ENCODE measurements at regions not wholly inside any gene's neighbourhood (a gene's known extent, or its start where the extent isn't known, plus 50 kb on each side); places are given as distances from the start of the nearest gene placed in this dataset.

DNA sequence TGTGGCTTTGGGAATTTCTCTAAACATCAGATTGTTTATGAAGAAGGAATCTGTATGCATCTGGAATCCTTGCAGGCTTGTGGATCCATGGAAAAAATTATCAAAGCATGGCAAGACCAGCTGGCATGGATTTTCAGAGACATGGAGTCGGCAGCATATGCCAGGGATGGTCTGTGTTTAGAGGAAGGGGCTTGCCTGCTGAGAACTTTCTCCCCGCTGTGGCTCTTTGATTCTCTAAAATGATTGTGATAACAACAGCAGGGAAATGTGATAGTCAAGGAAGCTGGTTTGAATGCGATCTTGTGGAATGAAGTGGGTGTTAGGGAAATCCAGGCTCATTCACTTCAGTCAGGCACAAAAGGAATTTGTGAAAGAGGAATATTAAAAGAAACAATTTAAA lies 245.7 kb upstream of the THRB start:
- Histone ChIP-seq H3K36me3 (ENCODE audit: control insufficient read depth, insufficient read depth, low read length) (no peaks in the 10 kb centered on the region), H3K27me3 (ENCODE audit: control insufficient read depth, insufficient read depth, low read length) (no peaks in the 10 kb centered on the region), H3K4me3 (ENCODE audit: low read length) (no peak overlapping the region), H3K27ac (ENCODE audit: low read length) (no peak overlapping the region), H3K9me3 (ENCODE audit: control insufficient read depth, insufficient read depth, low read length) (no peaks in the 10 kb centered on the region), H3K4me1 (ENCODE audit: control insufficient read depth, insufficient read depth, low read length) (peaks cover 1% of the 10 kb centered on the region; the same call in 1 of the 2 replicates)
- no peak for DNase-seq (ENCODE audit: low read depth, low spot score)
- WGBS (ENCODE audit: insufficient coverage, insufficient read length): no CpG with 5 or more reads among the region's 3 CpGs

DNA sequence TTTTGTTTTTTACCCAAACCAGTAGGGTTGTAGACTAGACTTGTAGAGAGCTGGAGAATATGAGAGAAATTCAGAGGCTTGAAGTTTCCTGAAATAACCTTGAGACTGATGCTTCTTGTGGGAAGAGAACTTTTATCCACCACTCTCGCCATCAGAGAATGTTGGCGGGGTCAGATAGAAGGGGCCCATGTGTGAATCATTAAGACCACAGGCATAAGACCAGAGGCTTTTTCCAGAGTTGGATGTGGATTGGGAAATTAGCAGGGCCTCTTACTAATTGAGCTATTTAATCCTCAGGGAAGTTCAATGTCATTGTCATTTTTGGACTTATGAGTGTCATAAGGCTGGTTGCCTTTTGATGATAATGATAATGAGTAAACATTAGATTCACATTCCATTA lies 246.9 kb upstream of the THRB start:
- H3K27ac ChIP-seq (ENCODE audit: low read length): no peak overlapping the region
- no peak for DNase-seq (ENCODE audit: low read depth, low spot score)
- H3K4me3 ChIP-seq (ENCODE audit: low read length): no peak overlapping the region
- H3K9me3 ChIP-seq (ENCODE audit: control insufficient read depth, insufficient read depth, low read length): no peaks in the 10 kb centered on the region
- no peaks in the 10 kb centered on the region for H3K36me3 ChIP-seq (ENCODE audit: control insufficient read depth, insufficient read depth, low read length)
- no CpG with 5 or more reads among the region's 2 CpGs for WGBS (ENCODE audit: insufficient coverage, insufficient read length)
- H3K27me3 ChIP-seq (ENCODE audit: control insufficient read depth, insufficient read depth, low read length): no peaks in the 10 kb centered on the region
- peaks cover 1% of the 10 kb centered on the region; the same call in 1 of the 2 replicates for H3K4me1 ChIP-seq (ENCODE audit: control insufficient read depth, insufficient read depth, low read length)

DNA sequence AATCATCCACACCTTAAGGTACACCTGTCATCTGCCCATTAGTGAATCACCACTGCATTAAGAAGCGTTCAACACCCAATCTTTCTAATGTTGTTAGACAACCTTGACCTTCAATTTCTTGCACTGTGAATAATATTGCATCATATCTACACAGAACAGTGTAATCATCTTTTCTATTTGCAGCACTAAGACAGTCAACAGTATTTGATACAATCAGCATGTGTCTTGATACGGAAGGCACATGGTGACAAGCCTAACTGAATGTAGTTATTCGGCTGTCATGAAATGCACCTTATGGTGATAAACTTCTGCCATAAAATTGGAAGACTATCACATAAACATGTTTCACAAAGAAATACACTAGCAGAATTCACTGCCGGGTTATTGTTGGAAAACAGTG lies 253.9 kb upstream of the THRB start:
- Histone ChIP-seq H3K4me3 (ENCODE audit: low read length) (no peak overlapping the region), H3K9me3 (ENCODE audit: control insufficient read depth, insufficient read depth, low read length) (no peaks in the 10 kb centered on the region), H3K36me3 (ENCODE audit: control insufficient read depth, insufficient read depth, low read length) (no peaks in the 10 kb centered on the region), H3K27me3 (ENCODE audit: control insufficient read depth, insufficient read depth, low read length) (no peaks in the 10 kb centered on the region), H3K27ac (ENCODE audit: low read length) (no peak overlapping the region), H3K4me1 (ENCODE audit: control insufficient read depth, insufficient read depth, low read length) (no peaks in the 10 kb centered on the region)
- no peak for DNase-seq (ENCODE audit: low read depth, low spot score)
- WGBS (ENCODE audit: insufficient coverage, insufficient read length): no CpG with 5 or more reads among the region's 4 CpGs

DNA sequence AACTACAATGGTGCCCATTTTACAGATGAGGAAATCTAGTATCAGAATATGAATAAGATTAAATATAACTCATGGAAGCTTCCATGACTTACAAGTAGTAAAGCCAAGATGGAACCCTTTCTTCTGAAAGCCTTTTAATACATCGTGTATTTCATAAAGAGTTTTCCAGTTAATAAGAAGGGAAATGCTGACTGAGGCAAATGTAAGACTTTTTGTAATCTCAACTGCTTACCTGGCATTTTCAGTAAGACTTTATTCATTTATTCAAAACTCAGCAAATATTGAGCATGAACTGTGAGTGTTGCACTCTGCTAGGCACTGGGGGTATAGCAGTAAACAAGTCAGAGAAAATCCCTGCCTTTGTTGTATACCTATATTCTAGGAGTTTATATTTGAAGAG lies 256.4 kb upstream of the THRB start:
- Histone ChIP-seq H3K4me3 (ENCODE audit: low read length) (no peak overlapping the region), H3K27me3 (ENCODE audit: control insufficient read depth, insufficient read depth, low read length) (no peaks in the 10 kb centered on the region)
- no CpG with 5 or more reads among the region's 1 CpG for WGBS (ENCODE audit: insufficient coverage, insufficient read length)

DNA sequence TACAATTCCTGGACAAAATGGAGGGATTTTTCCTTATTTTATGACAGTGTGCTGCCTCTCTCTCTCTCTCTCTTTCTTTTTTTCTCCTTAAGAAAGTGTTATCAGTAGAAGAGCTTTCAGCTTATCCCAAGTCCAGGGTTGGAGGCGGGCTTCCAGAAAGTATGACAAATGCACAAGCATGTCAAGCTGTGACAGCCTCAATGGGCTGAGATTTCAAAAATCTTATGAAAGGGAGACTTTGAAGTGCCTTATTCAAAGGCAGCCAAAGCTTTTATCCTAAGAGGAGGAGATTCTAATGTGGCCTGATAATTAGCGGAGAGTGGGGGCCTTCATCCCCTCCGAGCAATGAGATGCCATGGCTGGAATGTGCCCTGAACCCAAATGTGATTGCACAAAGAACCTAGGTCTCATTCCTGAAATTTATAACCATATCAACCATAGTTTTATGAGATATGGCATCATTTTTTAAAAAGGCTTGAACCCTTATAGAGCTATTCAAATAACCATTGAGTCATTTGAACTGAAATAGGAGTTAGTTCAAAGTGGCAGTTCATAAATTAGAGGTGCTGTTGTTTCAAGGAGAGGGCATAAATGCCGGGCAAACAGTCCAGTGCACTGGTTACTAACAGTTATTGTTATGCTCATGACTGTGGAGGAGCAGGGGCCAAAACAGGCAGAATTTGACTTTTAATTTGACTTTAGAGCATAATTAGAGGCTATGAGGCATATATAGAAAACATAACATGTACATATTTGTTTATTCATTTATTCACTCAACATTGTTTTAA lies 261.6 kb upstream of the THRB start:
- Histone ChIP-seq H3K27ac (ENCODE audit: low read length) (no peak overlapping the region), H3K4me1 (ENCODE audit: control insufficient read depth, insufficient read depth, low read length) (no peaks in the 10 kb centered on the region), H3K9me3 (ENCODE audit: control insufficient read depth, insufficient read depth, low read length) (no peaks in the 10 kb centered on the region), H3K36me3 (ENCODE audit: control insufficient read depth, insufficient read depth, low read length) (no peaks in the 10 kb centered on the region), H3K4me3 (ENCODE audit: low read length) (no peak overlapping the region), H3K27me3 (ENCODE audit: control insufficient read depth, insufficient read depth, low read length) (no peaks in the 10 kb centered on the region)
- WGBS (ENCODE audit: insufficient coverage, insufficient read length): no CpG with 5 or more reads among the region's 4 CpGs
- no peak for DNase-seq (ENCODE audit: low read depth, low spot score)

More for the DNA sequence above, 256.4 kb upstream of the THRB start:
- Histone ChIP-seq H3K36me3 (ENCODE audit: control insufficient read depth, insufficient read depth, low read length) (no peaks in the 10 kb centered on the region), H3K27ac (ENCODE audit: low read length) (no peak overlapping the region), H3K9me3 (ENCODE audit: control insufficient read depth, insufficient read depth, low read length) (no peaks in the 10 kb centered on the region), H3K4me1 (ENCODE audit: control insufficient read depth, insufficient read depth, low read length) (no peaks in the 10 kb centered on the region)
- no peak for DNase-seq (ENCODE audit: low read depth, low spot score)

DNA sequence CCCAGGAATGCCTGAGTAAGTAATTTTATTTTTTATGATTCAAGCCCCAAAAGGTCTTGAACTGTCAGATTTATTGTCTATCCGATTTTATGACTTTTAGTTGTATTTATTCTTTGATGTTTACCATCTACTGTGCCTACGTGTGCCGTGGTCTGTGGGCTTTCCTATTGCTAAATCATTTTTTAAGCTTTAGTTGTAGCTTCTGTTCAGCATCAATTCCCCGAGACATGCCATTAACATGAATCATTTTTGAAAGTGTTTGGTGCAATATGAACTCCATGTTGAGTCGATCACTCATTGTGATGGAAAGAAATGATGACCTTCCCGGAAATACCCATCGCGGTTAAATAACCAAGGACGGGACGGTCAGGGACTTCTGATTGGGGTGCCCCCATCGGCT lies 268.7 kb upstream of the THRB start:
- H3K27me3 ChIP-seq (ENCODE audit: control insufficient read depth, insufficient read depth, low read length): no peaks in the 10 kb centered on the region
- no peak overlapping the region for H3K4me3 ChIP-seq (ENCODE audit: low read length)
- no peaks in the 10 kb centered on the region for H3K9me3 ChIP-seq (ENCODE audit: control insufficient read depth, insufficient read depth, low read length)
- no peaks in the 10 kb centered on the region for H3K36me3 ChIP-seq (ENCODE audit: control insufficient read depth, insufficient read depth, low read length)
- H3K4me1 ChIP-seq (ENCODE audit: control insufficient read depth, insufficient read depth, low read length): no peaks in the 10 kb centered on the region
- no CpG with 5 or more reads among the region's 11 CpGs for WGBS (ENCODE audit: insufficient coverage, insufficient read length)
- H3K27ac ChIP-seq (ENCODE audit: low read length): no peak overlapping the region
- DNase-seq (ENCODE audit: low read depth, low spot score): no peak

DNA sequence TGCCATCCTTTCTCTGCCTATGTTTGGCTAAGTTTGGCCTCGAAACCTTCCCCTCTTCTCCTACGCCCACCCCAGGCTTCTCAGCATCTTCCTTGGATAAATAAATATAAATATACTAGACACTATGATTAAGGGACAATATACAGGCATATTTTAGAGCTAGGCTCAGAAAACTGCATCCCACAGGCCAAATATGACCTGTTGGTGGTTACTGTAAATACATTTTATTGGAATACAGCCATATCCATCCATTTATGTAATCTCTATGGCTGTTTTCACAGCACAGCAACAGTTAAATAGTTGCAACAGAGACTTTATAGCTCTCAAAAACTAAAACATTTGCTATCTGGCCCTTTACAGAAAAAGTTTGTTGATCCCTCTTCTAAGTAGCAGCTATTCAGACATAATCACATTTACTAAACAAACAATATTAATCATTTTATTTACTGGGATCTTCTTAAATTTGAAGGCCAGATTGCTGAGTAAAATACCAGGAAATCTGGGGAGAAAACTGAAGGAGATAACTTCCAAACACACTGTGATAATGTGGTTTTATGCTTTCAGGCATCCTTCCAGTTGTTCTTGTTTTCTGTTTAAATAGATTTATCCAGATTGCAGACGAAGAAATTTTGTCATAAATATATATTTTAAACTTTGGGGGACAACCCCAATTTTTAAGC lies 269.7 kb upstream of the THRB start:
- Histone ChIP-seq H3K27me3 (ENCODE audit: control insufficient read depth, insufficient read depth, low read length) (no peaks in the 10 kb centered on the region), H3K36me3 (ENCODE audit: control insufficient read depth, insufficient read depth, low read length) (no peaks in the 10 kb centered on the region), H3K4me3 (ENCODE audit: low read length) (no peak overlapping the region), H3K4me1 (ENCODE audit: control insufficient read depth, insufficient read depth, low read length) (no peaks in the 10 kb centered on the region), H3K27ac (ENCODE audit: low read length) (no peak overlapping the region), H3K9me3 (ENCODE audit: control insufficient read depth, insufficient read depth, low read length) (no peaks in the 10 kb centered on the region)
- no CpG with 5 or more reads among the region's 3 CpGs for WGBS (ENCODE audit: insufficient coverage, insufficient read length)
- no peak for DNase-seq (ENCODE audit: low read depth, low spot score)

DNA sequence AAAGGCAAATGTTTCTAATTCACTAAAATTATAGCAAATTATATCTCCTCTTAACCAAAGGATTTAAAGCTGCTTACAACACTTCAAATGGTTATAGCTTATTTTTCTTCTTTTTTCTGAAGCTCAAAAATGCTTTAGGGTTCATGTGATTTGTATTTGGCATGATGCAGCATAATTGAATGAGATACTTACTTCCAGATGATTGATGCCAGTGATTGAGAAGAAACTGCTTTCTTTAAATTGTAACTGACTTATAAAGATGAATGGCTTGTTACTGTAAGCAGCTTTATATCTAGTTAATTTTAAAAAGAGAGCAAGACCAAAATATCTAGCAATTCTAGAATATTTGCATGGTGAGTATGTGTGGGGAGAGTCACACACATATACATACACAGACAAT lies 270.7 kb upstream of the THRB start:
- H3K27ac ChIP-seq (ENCODE audit: low read length): no peak overlapping the region
- H3K4me3 ChIP-seq (ENCODE audit: low read length): no peak overlapping the region
- H3K36me3 ChIP-seq (ENCODE audit: control insufficient read depth, insufficient read depth, low read length): no peaks in the 10 kb centered on the region
- no peaks in the 10 kb centered on the region for H3K27me3 ChIP-seq (ENCODE audit: control insufficient read depth, insufficient read depth, low read length)
- no peaks in the 10 kb centered on the region for H3K9me3 ChIP-seq (ENCODE audit: control insufficient read depth, insufficient read depth, low read length)
- H3K4me1 ChIP-seq (ENCODE audit: control insufficient read depth, insufficient read depth, low read length): no peaks in the 10 kb centered on the region
- DNase-seq (ENCODE audit: low read depth, low spot score): no peak

DNA sequence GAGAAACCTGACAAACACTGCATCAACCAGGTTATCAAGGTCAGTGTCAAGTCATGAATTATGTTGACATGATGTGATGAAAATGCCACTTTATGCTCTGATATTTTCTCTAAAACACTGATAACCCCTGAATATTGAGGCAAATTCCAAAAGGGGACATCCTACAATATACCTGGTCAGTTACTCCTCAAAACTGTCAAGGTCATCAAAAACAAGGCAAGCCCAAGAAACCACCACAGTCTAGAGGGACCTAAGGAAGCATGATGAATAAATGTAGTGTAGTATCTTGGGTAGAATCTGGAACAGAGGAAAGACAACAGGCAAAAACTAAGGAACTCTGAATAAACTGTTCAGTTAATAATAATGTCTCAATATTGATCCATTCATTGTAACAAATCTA lies 275.3 kb upstream of the THRB start:
- no peaks in the 10 kb centered on the region for H3K9me3 ChIP-seq (ENCODE audit: control insufficient read depth, insufficient read depth, low read length)
- H3K4me1 ChIP-seq (ENCODE audit: control insufficient read depth, insufficient read depth, low read length): no peaks in the 10 kb centered on the region
- no peaks in the 10 kb centered on the region for H3K27me3 ChIP-seq (ENCODE audit: control insufficient read depth, insufficient read depth, low read length)
- H3K27ac ChIP-seq (ENCODE audit: low read length): no peak overlapping the region
- DNase-seq (ENCODE audit: low read depth, low spot score): no peak
- no peaks in the 10 kb centered on the region for H3K36me3 ChIP-seq (ENCODE audit: control insufficient read depth, insufficient read depth, low read length)
- no peak overlapping the region for H3K4me3 ChIP-seq (ENCODE audit: low read length)

DNA sequence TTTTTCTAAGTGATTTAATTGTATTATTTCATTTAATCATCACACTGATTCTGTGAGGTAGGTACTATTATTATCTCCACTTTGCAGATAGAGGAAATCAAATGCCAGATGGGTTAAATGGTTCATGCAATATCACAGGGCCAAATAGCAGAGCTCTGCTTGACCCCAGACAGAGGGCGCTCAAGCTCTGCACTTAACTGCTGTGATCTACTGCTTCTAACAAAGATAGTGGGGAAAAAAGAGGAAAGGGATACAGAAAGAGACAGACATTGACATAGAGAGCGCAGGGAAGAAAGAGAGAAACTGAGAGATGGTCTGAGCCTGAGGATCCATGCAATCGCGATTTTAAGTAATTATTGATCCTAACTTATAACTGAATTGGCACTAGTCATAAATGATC lies 279.1 kb upstream of the THRB start:
- Histone ChIP-seq H3K27me3 (ENCODE audit: control insufficient read depth, insufficient read depth, low read length) (no peaks in the 10 kb centered on the region), H3K4me1 (ENCODE audit: control insufficient read depth, insufficient read depth, low read length) (no peaks in the 10 kb centered on the region), H3K36me3 (ENCODE audit: control insufficient read depth, insufficient read depth, low read length) (no peaks in the 10 kb centered on the region), H3K4me3 (ENCODE audit: low read length) (no peak overlapping the region), H3K27ac (ENCODE audit: low read length) (no peak overlapping the region), H3K9me3 (ENCODE audit: control insufficient read depth, insufficient read depth, low read length) (no peaks in the 10 kb centered on the region)
- peak; percentile 64 for DNase-seq (ENCODE audit: low read depth, low spot score)
- no CpG with 5 or more reads among the region's 4 CpGs for WGBS (ENCODE audit: insufficient coverage, insufficient read length)

DNA sequence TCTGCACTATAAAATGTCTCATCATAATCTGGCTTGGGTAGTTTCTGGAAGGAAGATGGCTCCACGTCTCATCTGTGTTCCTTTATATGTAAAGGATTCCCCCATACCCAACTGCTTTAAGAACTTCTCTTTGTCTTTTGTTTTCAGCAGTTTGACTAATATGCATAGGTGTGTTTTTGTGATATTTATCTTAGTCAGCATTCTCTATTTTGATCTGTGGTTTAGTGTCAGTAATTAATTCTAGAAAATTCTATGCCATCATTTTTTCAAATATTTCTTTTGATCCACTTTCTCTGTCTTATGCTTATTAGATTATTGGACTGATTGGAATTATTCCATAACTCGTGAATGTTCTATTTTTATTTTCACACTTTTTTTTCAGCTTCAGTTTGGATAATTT lies 286.3 kb upstream of the THRB start:
- Histone ChIP-seq H3K27me3 (ENCODE audit: control insufficient read depth, insufficient read depth, low read length) (no peaks in the 10 kb centered on the region), H3K9me3 (ENCODE audit: control insufficient read depth, insufficient read depth, low read length) (no peaks in the 10 kb centered on the region), H3K27ac (ENCODE audit: low read length) (no peak overlapping the region), H3K4me3 (ENCODE audit: low read length) (no peak overlapping the region), H3K4me1 (ENCODE audit: control insufficient read depth, insufficient read depth, low read length) (no peaks in the 10 kb centered on the region), H3K36me3 (ENCODE audit: control insufficient read depth, insufficient read depth, low read length) (no peaks in the 10 kb centered on the region)
- WGBS (ENCODE audit: insufficient coverage, insufficient read length): no CpG with 5 or more reads among the region's 2 CpGs
- no peak for DNase-seq (ENCODE audit: low read depth, low spot score)
